ENCODE measurements at regions not wholly inside any gene's neighbourhood (a gene's known extent, or its start where the extent isn't known, plus 50 kb on each side); places are given as distances from the start of the nearest gene placed in this dataset.
"Not testable (repeated sequence)": the region's sequence is repeated elsewhere in the genome, so short reads cannot be mapped to it uniquely, and the experiment has no call there.

DNA sequence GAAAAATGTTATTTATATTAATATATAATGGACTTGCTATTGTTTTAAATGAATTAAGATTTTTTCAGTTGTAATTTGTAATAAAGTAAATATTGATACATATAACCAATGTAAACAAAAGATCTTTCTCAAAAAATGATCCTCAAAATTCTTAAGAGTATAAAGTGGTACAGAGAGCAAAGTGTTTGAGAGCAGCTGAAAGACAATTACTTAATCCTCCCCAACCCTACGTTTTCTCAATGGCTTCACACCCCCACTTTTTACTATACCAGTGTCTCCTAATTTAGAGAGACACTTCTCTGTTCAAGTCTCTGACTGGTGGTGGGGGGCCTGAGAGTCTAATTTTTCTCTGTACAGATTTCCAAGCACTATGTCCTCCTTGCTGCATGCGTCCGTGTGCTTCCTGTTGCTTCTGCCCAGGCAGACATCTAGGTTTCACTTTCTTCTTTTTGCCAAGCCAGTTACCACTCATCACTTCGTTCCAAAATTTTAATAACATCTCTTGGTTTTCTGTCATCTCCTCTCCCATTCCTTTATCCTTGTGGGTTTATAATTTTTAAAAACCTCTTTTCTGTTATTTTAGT is 276.3 kb upstream of the DNAJC19 start:
- DNase-seq (ENCODE audit: low spot score) = no peak

DNA sequence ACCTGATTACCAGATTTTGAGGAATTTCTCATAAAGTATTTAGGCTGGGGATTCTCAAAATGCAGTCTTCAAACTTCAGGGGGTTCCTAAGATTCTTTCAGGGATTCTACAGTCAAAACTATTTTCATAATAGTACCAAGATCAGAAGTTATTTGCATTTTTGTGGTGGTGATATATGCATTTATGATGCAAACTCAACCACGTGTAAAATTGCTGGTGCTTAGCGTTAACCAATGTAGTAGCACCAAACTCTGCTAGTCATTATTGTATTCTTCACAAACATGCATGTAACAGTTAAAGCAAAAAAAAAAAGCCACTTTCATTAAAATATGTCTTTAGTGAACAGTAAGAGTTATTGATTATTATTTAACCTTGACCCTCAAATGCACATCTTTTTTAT is 274.9 kb upstream of the DNAJC19 start:
- DNase-seq (ENCODE audit: low spot score) = no peak

DNA sequence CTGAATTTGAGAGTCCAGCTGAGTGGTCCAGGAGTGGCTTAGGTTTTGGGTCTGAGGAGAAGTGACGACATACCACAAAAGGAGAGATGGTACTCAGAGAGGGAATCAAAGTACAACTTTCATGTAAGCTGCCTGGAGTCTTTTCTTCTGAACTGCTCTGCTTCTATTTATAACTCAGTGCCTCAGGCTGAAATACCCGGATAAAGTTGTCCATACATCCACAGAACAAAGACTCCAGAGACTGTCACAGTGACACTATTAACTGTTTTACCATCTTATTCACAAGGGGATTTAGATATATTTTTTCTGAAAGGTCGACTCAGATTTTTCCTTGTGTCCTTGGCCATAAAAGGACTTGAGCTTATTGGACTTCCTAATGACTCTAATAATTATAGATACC is 264.3 kb upstream of the DNAJC19 start:
- DNase-seq (ENCODE audit: low spot score) = no peak

DNA sequence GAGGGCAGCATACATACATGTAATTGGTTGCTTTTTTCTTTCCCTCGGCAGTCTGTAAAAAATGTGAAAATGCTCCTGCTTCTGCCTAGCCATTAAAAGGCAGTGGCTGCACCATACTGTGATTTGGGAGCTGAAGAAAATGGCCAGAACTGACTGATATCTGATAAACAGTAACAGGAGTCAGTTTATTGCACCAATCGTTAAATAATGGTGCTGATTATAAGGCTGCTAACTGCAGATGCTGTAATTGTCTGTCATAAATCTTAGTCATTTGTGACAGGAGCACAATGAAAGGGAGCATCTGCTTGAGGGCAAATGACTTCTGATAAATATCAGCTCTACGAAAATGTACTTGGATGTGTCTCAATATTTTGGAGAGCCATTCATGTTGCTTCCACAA is 263.1 kb upstream of the DNAJC19 start:
- DNase-seq (ENCODE audit: low spot score) = no peak

- no peak for DNase-seq (ENCODE audit: low spot score)
These were observed 261.2 kb upstream of the DNAJC19 start for GRCh38 chr3:181250714-181251113.

DNA sequence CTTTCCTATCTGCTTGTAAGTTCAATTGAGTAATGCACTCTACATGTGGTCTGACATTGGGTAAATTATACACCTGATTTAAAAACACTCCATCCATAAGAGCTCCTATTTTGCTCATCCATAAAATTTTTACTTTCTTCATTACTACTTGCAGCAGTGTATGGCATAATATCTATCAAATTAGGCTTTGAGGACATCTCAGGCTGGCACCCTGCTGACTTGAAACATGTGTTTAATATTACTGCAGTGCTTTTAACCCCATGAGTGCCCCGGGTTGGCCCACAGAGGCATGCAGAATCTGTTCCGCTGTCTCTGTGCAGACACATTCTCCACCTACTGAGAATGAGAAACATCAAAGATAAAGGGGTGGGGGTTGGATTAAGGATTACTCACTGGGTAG is 249.9 kb upstream of the DNAJC19 start:
- no peak for DNase-seq (ENCODE audit: low spot score)

- DNase-seq (ENCODE audit: low spot score) = no peak
These were observed 240.7 kb upstream of the DNAJC19 start for GRCh38 chr3:181230258-181230657.

DNA sequence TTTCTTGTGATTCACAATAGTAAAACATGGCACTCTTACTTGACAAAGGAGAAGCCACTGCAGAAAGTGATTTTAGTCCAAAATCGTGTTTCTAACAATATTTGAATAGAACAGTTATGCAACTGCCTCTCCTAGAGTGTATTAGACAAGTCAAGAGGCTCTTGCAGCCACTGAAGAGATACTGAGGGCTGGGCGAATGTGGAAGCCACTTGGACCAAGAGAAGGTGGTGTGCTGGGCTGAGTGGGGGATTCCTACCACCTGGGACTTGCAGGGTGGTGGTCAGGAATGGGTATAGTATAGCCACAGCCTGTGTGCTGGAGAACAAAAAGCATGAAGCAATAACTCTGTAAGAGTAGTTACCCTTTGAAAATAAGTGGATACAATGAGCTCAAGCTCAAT is 223.8 kb upstream of the DNAJC19 start:
- DNase-seq (ENCODE audit: low spot score) = no peak

GRCh38 chr3:181212271-181212670 is 222.7 kb upstream of the DNAJC19 start:
- DNase-seq (ENCODE audit: low spot score) = no peak

- DNase-seq (ENCODE audit: low spot score) = no peak
These were observed 220.7 kb upstream of the DNAJC19 start for GRCh38 chr3:181210275-181210674.

- DNase-seq (ENCODE audit: low spot score) = no peak
These were observed 200.0 kb upstream of the DNAJC19 start for GRCh38 chr3:181189556-181189955.

DNA sequence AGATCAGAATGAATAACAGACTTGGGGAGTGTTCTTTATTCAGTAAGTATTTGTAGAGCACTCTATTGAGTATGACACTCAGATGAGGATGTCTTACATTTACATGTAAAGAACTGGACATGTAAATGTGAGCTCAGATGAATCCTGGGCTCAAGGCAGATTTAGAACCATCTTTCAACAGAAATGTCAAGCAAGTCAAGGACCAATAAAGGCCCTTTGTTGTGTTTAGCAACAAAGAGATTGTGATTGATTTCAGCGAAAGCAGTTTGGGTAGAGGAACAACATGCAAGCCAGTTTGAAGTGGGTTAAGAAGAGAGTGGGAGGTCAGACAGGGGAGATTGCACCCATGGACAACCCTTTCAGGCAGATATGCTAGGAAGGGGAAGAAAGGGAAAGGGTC is 194.2 kb upstream of the DNAJC19 start:
- no peak for DNase-seq (ENCODE audit: low spot score)

DNA sequence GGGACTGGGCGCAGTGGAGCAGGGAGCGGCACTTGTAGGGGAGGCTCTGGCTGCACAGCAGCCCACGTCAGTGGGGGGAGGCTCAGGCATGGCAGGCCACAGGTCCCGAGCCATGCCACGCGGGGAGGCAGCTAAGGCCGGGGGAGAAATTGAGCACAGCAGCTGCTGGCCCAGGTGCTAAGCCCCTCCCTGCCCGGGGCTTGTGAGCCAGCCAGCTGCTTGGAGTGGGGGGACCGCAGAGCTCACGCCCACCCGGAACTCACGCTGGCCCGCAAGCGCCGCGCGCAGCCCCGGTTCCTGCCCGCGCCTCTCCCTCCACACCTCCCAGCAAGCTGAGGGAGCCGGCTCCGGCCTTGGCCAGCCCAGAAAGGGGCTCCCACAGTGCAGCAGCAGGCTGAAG is 193.5 kb upstream of the DNAJC19 start:
- DNase-seq (ENCODE audit: low spot score) = not testable (repeated sequence)

DNA sequence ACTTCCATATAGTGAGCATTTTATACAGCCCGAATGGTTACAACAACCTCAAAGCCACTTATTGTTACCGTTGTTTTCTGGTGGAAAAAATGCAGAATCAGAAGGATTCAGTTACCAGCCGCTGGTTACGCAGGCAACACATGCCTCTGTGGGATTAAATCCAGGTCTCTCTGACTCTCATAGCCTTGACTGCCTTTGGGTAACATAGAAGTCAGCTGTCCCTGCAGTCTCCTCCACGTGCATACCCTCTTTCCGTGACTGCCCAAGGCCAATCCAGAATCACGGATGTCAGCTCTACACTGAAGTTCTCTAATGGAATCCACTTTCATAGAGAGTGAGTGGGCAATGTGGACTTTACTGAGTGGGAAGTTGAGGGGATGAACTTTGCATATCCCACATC is 189.5 kb upstream of the DNAJC19 start:
- DNase-seq (ENCODE audit: low spot score) = no peak

GRCh38 chr3:181176601-181177000 is 187.1 kb upstream of the DNAJC19 start:
- peak; percentile 40 for DNase-seq (ENCODE audit: low spot score)

- DNase-seq (ENCODE audit: low spot score) = no peak
These were observed 185.2 kb upstream of the DNAJC19 start for GRCh38 chr3:181174676-181175233.

GRCh38 chr3:181174022-181174421 is 184.5 kb upstream of the DNAJC19 start:
- no peak for DNase-seq (ENCODE audit: low spot score)

GRCh38 chr3:181173227-181173626 is 183.7 kb upstream of the DNAJC19 start:
- DNase-seq (ENCODE audit: low spot score) = no peak

DNA sequence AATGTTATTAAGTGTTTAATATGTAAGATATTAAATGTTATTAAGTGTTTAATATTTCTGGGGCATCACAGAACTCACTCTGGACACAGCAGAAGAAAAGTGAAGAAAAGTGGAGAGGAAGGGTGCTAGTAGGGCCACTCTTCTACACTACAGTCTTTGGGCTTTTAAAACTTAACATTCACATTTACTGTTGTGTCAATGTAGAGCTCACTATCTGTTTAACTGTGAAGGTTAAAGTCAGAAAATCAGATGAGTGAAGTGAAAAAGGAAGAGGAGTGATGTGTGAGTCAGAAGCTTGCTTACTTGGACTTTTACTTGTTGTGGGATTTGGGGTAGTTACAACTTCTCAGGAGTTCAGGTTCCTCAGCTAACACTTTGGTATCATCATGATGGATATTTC is 145.3 kb upstream of the DNAJC19 start:
- no peak for DNase-seq (ENCODE audit: low spot score)

DNA sequence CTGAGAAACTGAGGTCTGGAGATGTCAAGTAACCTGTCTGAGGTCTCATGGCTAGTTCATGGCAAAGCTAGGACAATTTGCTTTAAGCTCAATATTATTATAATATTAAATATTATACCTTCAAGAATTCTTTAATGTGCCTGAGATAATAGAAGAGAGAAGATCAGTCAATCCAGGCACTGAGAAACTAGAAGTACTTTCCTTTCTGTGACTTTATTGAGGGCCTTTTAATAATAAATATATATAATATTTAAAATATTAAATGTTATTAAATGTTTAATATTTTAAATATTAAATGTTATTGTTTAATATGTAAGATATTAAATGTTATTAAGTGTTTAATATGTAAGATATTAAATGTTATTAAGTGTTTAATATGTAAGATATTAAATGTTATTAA is 144.3 kb upstream of the DNAJC19 start:
- no peak for DNase-seq (ENCODE audit: low spot score)

DNA sequence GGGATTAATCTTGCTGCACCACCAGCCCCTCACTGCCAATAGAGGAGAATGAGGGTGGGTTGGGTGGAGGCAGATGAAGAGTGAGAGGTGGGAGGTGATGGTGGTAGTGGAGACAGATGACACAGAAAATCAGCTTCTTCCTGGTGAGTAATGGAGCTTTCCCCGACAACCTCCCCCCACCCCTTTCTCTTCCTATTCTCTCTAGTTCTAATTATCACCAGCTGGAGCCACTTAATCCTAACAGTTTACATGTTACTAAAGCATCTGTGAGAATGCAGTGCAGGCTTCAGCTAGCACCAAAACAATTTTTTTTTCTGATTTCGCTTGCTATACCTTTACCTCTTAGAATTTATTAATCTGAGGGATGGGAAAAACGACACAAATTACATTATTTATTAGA is 116.1 kb upstream of the DNAJC19 start:
- no peak for DNase-seq (ENCODE audit: low spot score)

DNA sequence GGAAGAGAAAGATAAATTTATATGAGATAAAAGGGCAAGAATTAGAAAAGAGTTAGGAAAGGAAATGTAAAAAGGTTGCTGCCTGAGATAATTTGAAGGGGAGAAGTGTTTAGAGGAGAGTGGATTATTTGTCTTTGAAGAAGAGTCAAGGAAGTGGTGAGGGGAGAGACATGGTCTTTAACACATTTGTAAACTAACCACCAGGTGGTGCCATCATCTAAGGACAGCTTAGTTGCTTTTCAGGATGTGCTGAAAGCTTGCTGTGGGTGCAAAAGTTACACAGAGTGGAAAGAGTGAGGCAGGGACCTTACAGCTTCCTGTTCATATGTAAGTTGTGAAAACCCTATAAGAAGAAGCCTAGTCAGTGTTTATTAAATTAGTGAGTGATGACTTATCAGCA is 114.1 kb upstream of the DNAJC19 start:
- DNase-seq (ENCODE audit: low spot score) = peak; percentile 45

- DNase-seq (ENCODE audit: low spot score) = no peak
These were observed 96.5 kb upstream of the DNAJC19 start for GRCh38 chr3:181086011-181086410.

DNA sequence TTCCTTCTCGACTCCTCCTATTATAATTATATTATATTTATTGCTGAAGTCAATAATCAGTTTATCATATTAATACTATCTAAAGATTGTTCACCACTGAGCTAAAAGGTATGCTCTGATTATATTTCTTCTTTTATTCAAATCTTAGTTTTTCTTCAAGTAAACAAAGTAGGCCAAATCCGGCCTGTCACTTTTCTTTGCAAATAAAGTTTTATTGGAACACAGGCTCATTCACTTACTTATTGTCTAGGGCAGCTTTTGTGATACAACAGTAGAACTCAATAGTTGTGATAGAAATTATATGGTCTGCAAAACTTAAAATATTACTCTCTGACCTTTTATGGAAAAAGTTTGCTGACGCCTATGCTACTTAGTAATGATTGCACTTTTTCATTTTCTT is 92.4 kb upstream of the DNAJC19 start:
- DNase-seq (ENCODE audit: low spot score) = no peak

DNA sequence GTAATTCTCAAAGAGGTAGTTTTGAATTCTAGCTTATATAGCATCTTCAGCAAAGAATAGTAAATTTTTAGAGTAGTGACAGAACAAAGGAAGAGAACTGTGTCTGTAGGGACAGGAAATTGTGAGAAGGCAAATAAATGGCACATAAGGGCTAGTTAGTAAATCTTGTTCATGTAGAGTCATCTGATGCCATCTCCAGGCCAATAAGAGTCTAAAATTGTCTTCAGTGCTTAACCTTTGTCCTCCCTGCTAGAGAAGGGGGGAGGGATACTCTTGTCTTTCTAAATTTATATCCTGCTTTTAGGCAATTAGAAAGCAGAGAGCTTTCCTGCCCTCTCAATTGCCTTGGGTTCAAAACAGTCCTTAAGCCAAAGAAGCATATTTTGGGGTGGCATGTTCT is 87.0 kb upstream of the DNAJC19 start:
- DNase-seq (ENCODE audit: low spot score) = no peak

Measured in iPS-NIHi11 (cell line).